Uterus (tissue), 2 donors: ENCODE measurements at regions not wholly inside any gene's neighbourhood (a gene's known extent, or its start where the extent isn't known, plus 50 kb on each side); places are given as distances from the start of the nearest gene placed in this dataset.

Source experiments
- CTCF ChIP-seq, 4 experiments: fragments of 200-600 bp in 2 of 4; fragments of 450-650 bp in 2 of 4; sonication (generic) in 2 of 4; IDR thresholded peaks; one replicate each; pipeline ENCODE4 v1.5.1; 2016 to 2019; ENCODE audit warnings: antibody characterized with exemption in 4 of 4, mild to moderate bottlenecking in 2 of 4, moderate library complexity in 1 of 4
- POLR2A ChIP-seq, 2 donors: fragments of 450-650 bp; IDR thresholded peaks; one replicate each; pipeline ENCODE4 v1.6.1; 2016; ENCODE audit warnings: antibody characterized with exemption in 2 of 2, mild to moderate bottlenecking in 1 of 2, moderate library complexity in 1 of 2

- no peak for TF ChIP-seq CTCF (IDR thresholded peaks at IDR 0.05)
- no peak for TF ChIP-seq POLR2A (IDR thresholded peaks at IDR 0.05)
Observed at GRCh38 chr3:153029350-153029749, 132.7 kb upstream of the RAP2B start.
